ENCODE measurements at regions not wholly inside any gene's neighbourhood (a gene's known extent, or its start where the extent isn't known, plus 50 kb on each side); places are given as distances from the start of the nearest gene placed in this dataset.

GRCh38 chr18:77679869-77680268 lies 430.2 kb downstream of the GALR1 start:
- no peaks in the 10 kb centered on the region for H3K4me1 ChIP-seq (ENCODE audit: control insufficient read depth, low read length)
- no peak overlapping the region for H3K27ac ChIP-seq (ENCODE audit: low read depth, low read length)
- H3F3A ChIP-seq (ENCODE audit: control insufficient read depth, insufficient read depth), result no peaks in the 10 kb centered on the region

GRCh38 chr18:77700051-77700450 lies 450.4 kb downstream of the GALR1 start:
- Histone ChIP-seq H3K4me1 (ENCODE audit: control insufficient read depth, low read length) (no peaks in the 10 kb centered on the region), H3K36me3 (ENCODE audit: control insufficient read depth, low read length) (no peaks in the 10 kb centered on the region), H4K20me1 (ENCODE audit: control insufficient read depth, insufficient read depth, low read depth, low read length) (no peaks in the 10 kb centered on the region), H3K27ac (ENCODE audit: low read depth, low read length) (no peak overlapping the region), H3K4me3 (ENCODE audit: low read length) (no peak overlapping the region), H3K27me3 (ENCODE audit: control insufficient read depth, low read length) (no peaks in the 10 kb centered on the region), H3K4me2 (ENCODE audit: low read length) (no peak overlapping the region), H3K79me2 (ENCODE audit: control insufficient read depth, low read length) (no peaks in the 10 kb centered on the region), H3F3A (ENCODE audit: control insufficient read depth, insufficient read depth) (no peaks in the 10 kb centered on the region), H3K9me2 (replicated peaks; ENCODE audit: control insufficient read depth, low read length) (no peaks in the 10 kb centered on the region), H3K9me3 (ENCODE audit: control insufficient read depth, insufficient read depth, low read length) (no peaks in the 10 kb centered on the region)
- TF ChIP-seq CTCF (IDR thresholded peaks at IDR 0.05; ENCODE audit: low read depth, low read length, poor library complexity, severe bottlenecking), result no peak
- no peak for TF ChIP-seq EZH2phosphoT487 (IDR thresholded peaks at IDR 0.05; ENCODE audit: borderline replicate concordance, low read length)

More at GRCh38 chr18:77679869-77680268, 430.2 kb downstream of the GALR1 start:
- no peaks in the 10 kb centered on the region for H3K9me2 ChIP-seq (replicated peaks; ENCODE audit: control insufficient read depth, low read length)
- no peaks in the 10 kb centered on the region for H3K36me3 ChIP-seq (ENCODE audit: control insufficient read depth, low read length)
- no peaks in the 10 kb centered on the region for H3K27me3 ChIP-seq (ENCODE audit: control insufficient read depth, low read length)
- no peaks in the 10 kb centered on the region for H4K20me1 ChIP-seq (ENCODE audit: control insufficient read depth, insufficient read depth, low read depth, low read length)
- H3K4me3 ChIP-seq (ENCODE audit: low read length), result no peak overlapping the region
- no peak overlapping the region for H3K4me2 ChIP-seq (ENCODE audit: low read length)
- H3K9me3 ChIP-seq (ENCODE audit: control insufficient read depth, insufficient read depth, low read length), result no peaks in the 10 kb centered on the region
- TF ChIP-seq CTCF (IDR thresholded peaks at IDR 0.05; ENCODE audit: low read depth, low read length, poor library complexity, severe bottlenecking) (no peak), EZH2phosphoT487 (IDR thresholded peaks at IDR 0.05; ENCODE audit: borderline replicate concordance, low read length) (no peak)
- no peaks in the 10 kb centered on the region for H3K79me2 ChIP-seq (ENCODE audit: control insufficient read depth, low read length)

- TF ChIP-seq CTCF (IDR thresholded peaks at IDR 0.05; ENCODE audit: low read depth, low read length, poor library complexity, severe bottlenecking), result no peak
- TF ChIP-seq EZH2phosphoT487 (IDR thresholded peaks at IDR 0.05; ENCODE audit: borderline replicate concordance, low read length), result no peak
- H3K9me3 ChIP-seq (ENCODE audit: control insufficient read depth, insufficient read depth, low read length), result no peaks in the 10 kb centered on the region
- no peaks in the 10 kb centered on the region for H4K20me1 ChIP-seq (ENCODE audit: control insufficient read depth, insufficient read depth, low read depth, low read length)
- no peak overlapping the region for H3K4me2 ChIP-seq (ENCODE audit: low read length)
- no peak overlapping the region for H3K27ac ChIP-seq (ENCODE audit: low read depth, low read length)
- H3K36me3 ChIP-seq (ENCODE audit: control insufficient read depth, low read length), result no peaks in the 10 kb centered on the region
- no peaks in the 10 kb centered on the region for H3K4me1 ChIP-seq (ENCODE audit: control insufficient read depth, low read length)
- H3K4me3 ChIP-seq (ENCODE audit: low read length), result no peak overlapping the region
- H3F3A ChIP-seq (ENCODE audit: control insufficient read depth, insufficient read depth), result no peaks in the 10 kb centered on the region
- H3K79me2 ChIP-seq (ENCODE audit: control insufficient read depth, low read length), result no peaks in the 10 kb centered on the region
- no peaks in the 10 kb centered on the region for H3K27me3 ChIP-seq (ENCODE audit: control insufficient read depth, low read length)
- no peaks in the 10 kb centered on the region for H3K9me2 ChIP-seq (replicated peaks; ENCODE audit: control insufficient read depth, low read length)
Measured at GRCh38 chr18:77701977-77702376, 452.3 kb downstream of the GALR1 start.

- no peaks in the 10 kb centered on the region for H3K79me2 ChIP-seq (ENCODE audit: control insufficient read depth, low read length)
- H3K27me3 ChIP-seq (ENCODE audit: control insufficient read depth, low read length), result no peaks in the 10 kb centered on the region
Measured at GRCh38 chr18:77702686-77703085, 453.0 kb downstream of the GALR1 start.

More at GRCh38 chr18:77702686-77703085, 453.0 kb downstream of the GALR1 start:
- H3K4me1 ChIP-seq (ENCODE audit: control insufficient read depth, low read length), result no peaks in the 10 kb centered on the region
- no peaks in the 10 kb centered on the region for H3K9me3 ChIP-seq (ENCODE audit: control insufficient read depth, insufficient read depth, low read length)
- no peak overlapping the region for H3K27ac ChIP-seq (ENCODE audit: low read depth, low read length)
- H3K9me2 ChIP-seq (replicated peaks; ENCODE audit: control insufficient read depth, low read length), result no peaks in the 10 kb centered on the region
- no peaks in the 10 kb centered on the region for H4K20me1 ChIP-seq (ENCODE audit: control insufficient read depth, insufficient read depth, low read depth, low read length)
- H3K4me2 ChIP-seq (ENCODE audit: low read length), result no peak overlapping the region
- TF ChIP-seq CTCF (IDR thresholded peaks at IDR 0.05; ENCODE audit: low read depth, low read length, poor library complexity, severe bottlenecking) (peak; percentile 19), EZH2phosphoT487 (IDR thresholded peaks at IDR 0.05; ENCODE audit: borderline replicate concordance, low read length) (no peak)
- no peaks in the 10 kb centered on the region for H3K36me3 ChIP-seq (ENCODE audit: control insufficient read depth, low read length)
- H3K4me3 ChIP-seq (ENCODE audit: low read length), result no peak overlapping the region
- H3F3A ChIP-seq (ENCODE audit: control insufficient read depth, insufficient read depth), result no peaks in the 10 kb centered on the region
